ENCODE measurements at regions not wholly inside any gene's neighbourhood (a gene's known extent, or its start where the extent isn't known, plus 50 kb on each side); places are given as distances from the start of the nearest gene placed in this dataset.

GRCh38 chr12:31906557-31907301, 52.5 kb upstream of the RESF1 start:
- FAIRE-seq, result no peak

GRCh38 chr12:31903025-31903424, 56.2 kb upstream of the RESF1 start:
- Histone ChIP-seq H3K9ac (ENCODE audit: low read length) (no peak overlapping the region), H2AFZ (ENCODE audit: low read depth, low read length) (no peak overlapping the region), H3K4me3 (ENCODE audit: insufficient read depth, low read depth, low read length) (no peak overlapping the region), H3K4me1 (ENCODE audit: insufficient read depth, low read length) (no peaks in the 10 kb centered on the region), H3K79me2 (ENCODE audit: insufficient read depth, low read length) (no peaks in the 10 kb centered on the region), H4K20me1 (ENCODE audit: insufficient read depth, low read length) (no peaks in the 10 kb centered on the region), H3K36me3 (ENCODE audit: insufficient read depth, low read length) (no peaks in the 10 kb centered on the region), H3K27ac (ENCODE audit: low read depth, low read length) (no peak overlapping the region), H3K9me3 (ENCODE audit: insufficient read depth, low read depth, low read length) (no peaks in the 10 kb centered on the region), H3K27me3 (ENCODE audit: insufficient read depth, low read length) (no peaks in the 10 kb centered on the region), H3K4me2 (ENCODE audit: low read length) (no peak overlapping the region)
- no peak for DNase-seq (ENCODE audit: low read depth)
- Mint-ChIP-seq H3K27me3 (ENCODE audit: low read depth, unreplicated experiment) (no peaks in the 10 kb centered on the region), H3K4me1 (ENCODE audit: low read depth, unreplicated experiment) (peaks cover 2% of the 10 kb centered on the region), H3K36me3 (ENCODE audit: low read depth, unreplicated experiment) (no peaks in the 10 kb centered on the region), H3K4me3 (ENCODE audit: unreplicated experiment) (no peak overlapping the region), H3K9me3 (ENCODE audit: unreplicated experiment) (peaks cover 20% of the 10 kb centered on the region), H3K27ac (ENCODE audit: unreplicated experiment) (no peak overlapping the region)
- no peak for FAIRE-seq
- TF ChIP-seq CTCF (IDR thresholded peaks at IDR 0.05; ENCODE audit: insufficient read depth, low read depth, low read length), result no peak
- no peak for TF ChIP-seq EZH2 (IDR thresholded peaks at IDR 0.05; ENCODE audit: insufficient read depth, low read length)

More at GRCh38 chr12:31906557-31907301, 52.5 kb upstream of the RESF1 start:
- TF ChIP-seq CTCF (IDR thresholded peaks at IDR 0.05; ENCODE audit: insufficient read depth, low read depth, low read length) (no peak), EZH2 (IDR thresholded peaks at IDR 0.05; ENCODE audit: insufficient read depth, low read length) (no peak)
- Histone ChIP-seq H3K27me3 (ENCODE audit: insufficient read depth, low read length) (no peaks in the 10 kb centered on the region), H3K4me2 (ENCODE audit: low read length) (no peak overlapping the region), H3K27ac (ENCODE audit: low read depth, low read length) (no peak overlapping the region), H3K4me3 (ENCODE audit: insufficient read depth, low read depth, low read length) (no peak overlapping the region), H3K36me3 (ENCODE audit: insufficient read depth, low read length) (no peaks in the 10 kb centered on the region), H3K9ac (ENCODE audit: low read length) (no peak overlapping the region), H2AFZ (ENCODE audit: low read depth, low read length) (no peak overlapping the region), H3K9me3 (ENCODE audit: insufficient read depth, low read depth, low read length) (no peaks in the 10 kb centered on the region), H3K79me2 (ENCODE audit: insufficient read depth, low read length) (no peaks in the 10 kb centered on the region), H4K20me1 (ENCODE audit: insufficient read depth, low read length) (no peaks in the 10 kb centered on the region), H3K4me1 (ENCODE audit: insufficient read depth, low read length) (no peaks in the 10 kb centered on the region)
- Mint-ChIP-seq H3K9me3 (ENCODE audit: unreplicated experiment) (peaks cover 21% of the 10 kb centered on the region), H3K27ac (ENCODE audit: unreplicated experiment) (no peak overlapping the region), H3K36me3 (ENCODE audit: low read depth, unreplicated experiment) (peaks cover 2% of the 10 kb centered on the region), H3K4me3 (ENCODE audit: unreplicated experiment) (no peak overlapping the region), H3K27me3 (ENCODE audit: low read depth, unreplicated experiment) (no peaks in the 10 kb centered on the region), H3K4me1 (ENCODE audit: low read depth, unreplicated experiment) (no peaks in the 10 kb centered on the region)
- DNase-seq (ENCODE audit: low read depth), result no peak

- Mint-ChIP-seq H3K36me3 (ENCODE audit: low read depth, unreplicated experiment) (no peaks in the 10 kb centered on the region), H3K4me3 (ENCODE audit: unreplicated experiment) (no peak overlapping the region), H3K9me3 (ENCODE audit: unreplicated experiment) (peaks cover 9% of the 10 kb centered on the region), H3K27me3 (ENCODE audit: low read depth, unreplicated experiment) (no peaks in the 10 kb centered on the region), H3K27ac (ENCODE audit: unreplicated experiment) (peak overlapping the region; percentile 48), H3K4me1 (ENCODE audit: low read depth, unreplicated experiment) (peaks cover 16% of the 10 kb centered on the region)
- Histone ChIP-seq H3K27me3 (ENCODE audit: insufficient read depth, low read length) (no peaks in the 10 kb centered on the region), H3K27ac (ENCODE audit: low read depth, low read length) (no peak overlapping the region), H4K20me1 (ENCODE audit: insufficient read depth, low read length) (no peaks in the 10 kb centered on the region), H3K9me3 (ENCODE audit: insufficient read depth, low read depth, low read length) (no peaks in the 10 kb centered on the region), H2AFZ (ENCODE audit: low read depth, low read length) (no peak overlapping the region), H3K4me3 (ENCODE audit: insufficient read depth, low read depth, low read length) (no peak overlapping the region), H3K4me2 (ENCODE audit: low read length) (no peak overlapping the region), H3K79me2 (ENCODE audit: insufficient read depth, low read length) (no peaks in the 10 kb centered on the region), H3K4me1 (ENCODE audit: insufficient read depth, low read length) (peaks cover 3% of the 10 kb centered on the region), H3K9ac (ENCODE audit: low read length) (no peak overlapping the region), H3K36me3 (ENCODE audit: insufficient read depth, low read length) (no peaks in the 10 kb centered on the region)
- DNase-seq (ENCODE audit: low read depth), result no peak
- no peak for FAIRE-seq
- no peak for TF ChIP-seq CTCF (IDR thresholded peaks at IDR 0.05; ENCODE audit: insufficient read depth, low read depth, low read length)
- TF ChIP-seq EZH2 (IDR thresholded peaks at IDR 0.05; ENCODE audit: insufficient read depth, low read length), result no peak
Observed at GRCh38 chr12:31900271-31900670, 58.9 kb upstream of the RESF1 start.
